ENCODE measurements at regions not wholly inside any gene's neighbourhood (a gene's known extent, or its start where the extent isn't known, plus 50 kb on each side); places are given as distances from the start of the nearest gene placed in this dataset.

GRCh38 chr7:51619880-51620279 lies 303.3 kb upstream of the COBL start:
- intact Hi-C loops (cut with DNase I) = no loop called here
- no peak for ATAC-seq
- no peaks in the 10 kb centered on the region for H3K4me1 ChIP-seq
- no peak overlapping the region for H3K4me3 ChIP-seq
- TF ChIP-seq, protein P1, sequence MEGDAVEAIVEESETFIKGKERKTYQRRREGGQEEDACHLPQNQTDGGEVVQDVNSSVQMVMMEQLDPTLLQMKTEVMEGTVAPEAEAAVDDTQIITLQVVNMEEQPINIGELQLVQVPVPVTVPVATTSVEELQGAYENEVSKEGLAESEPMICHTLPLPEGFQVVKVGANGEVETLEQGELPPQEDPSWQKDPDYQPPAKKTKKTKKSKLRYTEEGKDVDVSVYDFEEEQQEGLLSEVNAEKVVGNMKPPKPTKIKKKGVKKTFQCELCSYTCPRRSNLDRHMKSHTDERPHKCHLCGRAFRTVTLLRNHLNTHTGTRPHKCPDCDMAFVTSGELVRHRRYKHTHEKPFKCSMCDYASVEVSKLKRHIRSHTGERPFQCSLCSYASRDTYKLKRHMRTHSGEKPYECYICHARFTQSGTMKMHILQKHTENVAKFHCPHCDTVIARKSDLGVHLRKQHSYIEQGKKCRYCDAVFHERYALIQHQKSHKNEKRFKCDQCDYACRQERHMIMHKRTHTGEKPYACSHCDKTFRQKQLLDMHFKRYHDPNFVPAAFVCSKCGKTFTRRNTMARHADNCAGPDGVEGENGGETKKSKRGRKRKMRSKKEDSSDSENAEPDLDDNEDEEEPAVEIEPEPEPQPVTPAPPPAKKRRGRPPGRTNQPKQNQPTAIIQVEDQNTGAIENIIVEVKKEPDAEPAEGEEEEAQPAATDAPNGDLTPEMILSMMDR (IDR thresholded peaks at IDR 0.05) = no peak
- H3K27me3 ChIP-seq (ENCODE audit: low read depth) = no peaks in the 10 kb centered on the region
- DNase-seq = no peak
- no peak overlapping the region for H3K27ac ChIP-seq
- H3K9me3 ChIP-seq = no peaks in the 10 kb centered on the region
- H3K36me3 ChIP-seq = no peaks in the 10 kb centered on the region

- Histone ChIP-seq H3K36me3 (no peaks in the 10 kb centered on the region), H3K4me1 (no peaks in the 10 kb centered on the region), H3K27ac (no peak overlapping the region), H3K4me3 (no peak overlapping the region), H3K27me3 (ENCODE audit: low read depth) (no peaks in the 10 kb centered on the region), H3K9me3 (no peaks in the 10 kb centered on the region)
- intact Hi-C loops (cut with DNase I) = no loop called here
- TF ChIP-seq, protein P1 (IDR thresholded peaks at IDR 0.05) = no peak
- no peak for DNase-seq
- no peak for ATAC-seq
Observed at GRCh38 chr7:51617686-51618085, 301.1 kb upstream of the COBL start.

DNA sequence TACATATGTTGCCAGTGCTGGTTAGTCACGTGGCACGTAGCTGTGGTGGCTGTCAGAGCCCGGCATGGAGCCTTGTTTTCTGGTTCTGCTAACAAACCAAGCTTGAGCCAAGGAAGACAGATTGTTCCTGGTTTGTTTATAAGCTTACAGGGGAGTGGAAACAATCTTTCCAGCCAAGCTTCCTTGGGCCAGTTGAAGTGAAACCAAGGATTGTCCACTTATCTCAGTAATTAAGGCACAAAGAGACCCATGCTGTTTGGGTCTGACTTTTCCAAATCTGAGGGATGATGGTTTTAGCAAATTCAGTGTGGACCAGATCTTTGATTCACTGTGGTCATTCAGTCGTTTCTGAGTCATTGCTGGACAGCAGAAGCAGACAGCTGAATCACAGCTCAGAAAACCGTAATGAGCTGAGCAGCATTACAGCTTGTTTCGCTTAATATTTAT lies 297.3 kb upstream of the COBL start:
- TF ChIP-seq, protein P1 (IDR thresholded peaks at IDR 0.05) = no peak
- DNase-seq (no peak), ATAC-seq (peak in 1 of 2 donors; percentile 11)
- no peaks in the 10 kb centered on the region for H3K9me3 ChIP-seq
- no peaks in the 10 kb centered on the region for H3K27me3 ChIP-seq (ENCODE audit: low read depth)
- no peaks in the 10 kb centered on the region for H3K36me3 ChIP-seq
- no peak overlapping the region for H3K4me3 ChIP-seq
- no peak overlapping the region for H3K27ac ChIP-seq
- H3K4me1 ChIP-seq = no peaks in the 10 kb centered on the region
- intact Hi-C loops (cut with DNase I) = no loop called here

DNA sequence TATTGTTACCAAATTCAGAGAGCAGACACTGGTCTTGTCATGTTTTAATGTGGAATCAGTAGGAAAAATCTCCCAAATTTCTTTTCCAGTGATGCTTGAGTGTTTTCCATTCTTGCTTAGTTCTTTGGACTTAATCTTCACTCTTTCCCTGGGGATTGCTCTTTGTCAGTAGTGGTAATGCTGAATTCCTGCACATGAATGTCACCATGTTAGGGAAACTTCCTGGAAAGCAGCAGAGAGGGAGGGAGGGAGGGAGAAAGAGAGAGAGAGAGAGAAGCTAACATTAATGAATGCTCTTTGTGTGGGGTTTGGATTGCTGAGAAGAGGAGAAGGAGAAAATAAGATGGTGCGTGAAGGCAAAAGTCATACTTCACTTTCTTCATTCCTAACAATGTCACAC lies 295.3 kb upstream of the COBL start:
- H3K4me1 ChIP-seq = no peaks in the 10 kb centered on the region
- no peak overlapping the region for H3K27ac ChIP-seq
- H3K9me3 ChIP-seq = no peaks in the 10 kb centered on the region
- no peak for DNase-seq
- intact Hi-C loops (cut with DNase I) = no loop called here
- H3K4me3 ChIP-seq = no peak overlapping the region
- no peaks in the 10 kb centered on the region for H3K27me3 ChIP-seq (ENCODE audit: low read depth)
- no peak for ATAC-seq
- H3K36me3 ChIP-seq = no peaks in the 10 kb centered on the region
- TF ChIP-seq, protein P1 (IDR thresholded peaks at IDR 0.05) = no peak

GRCh38 chr7:51607447-51607846 lies 290.8 kb upstream of the COBL start:
- H3K36me3 ChIP-seq = no peaks in the 10 kb centered on the region
- no peak overlapping the region for H3K27ac ChIP-seq
- TF ChIP-seq, protein P1 (IDR thresholded peaks at IDR 0.05) = no peak
- no peaks in the 10 kb centered on the region for H3K4me1 ChIP-seq
- no peaks in the 10 kb centered on the region for H3K27me3 ChIP-seq (ENCODE audit: low read depth)
- intact Hi-C loops (cut with DNase I) = no loop called here
- ATAC-seq = no peak
- H3K9me3 ChIP-seq = no peaks in the 10 kb centered on the region
- DNase-seq = no peak
- H3K4me3 ChIP-seq = no peak overlapping the region
